ENCODE measurements at regions not wholly inside any gene's neighbourhood (a gene's known extent, or its start where the extent isn't known, plus 50 kb on each side); places are given as distances from the start of the nearest gene placed in this dataset.

- no peak for DNase-seq
- Histone ChIP-seq H3K27me3 (no peaks in the 10 kb centered on the region), H3K4me1 (peaks cover 8% of the 10 kb centered on the region), H3K36me3 (no peaks in the 10 kb centered on the region), H3K9me3 (no peaks in the 10 kb centered on the region), H3K4me3 (ENCODE audit: low read depth, low read length) (no peak overlapping the region)
- no peak for TF ChIP-seq CTCF (IDR thresholded peaks at IDR 0.05; ENCODE audit: low read depth, low read length)
These were observed 127.8 kb upstream of the TBL1X start for GRCh38 chrX:9337046-9337445.

GRCh38 chrX:9338986-9339385 lies 125.9 kb upstream of the TBL1X start:
- no peak for TF ChIP-seq CTCF (IDR thresholded peaks at IDR 0.05; ENCODE audit: low read depth, low read length)
- Histone ChIP-seq H3K36me3 (no peaks in the 10 kb centered on the region), H3K4me1 (peaks cover 11% of the 10 kb centered on the region), H3K9me3 (no peaks in the 10 kb centered on the region), H3K4me3 (ENCODE audit: low read depth, low read length) (no peak overlapping the region), H3K27me3 (no peaks in the 10 kb centered on the region)
- no peak for DNase-seq

- no peaks in the 10 kb centered on the region for H3K36me3 ChIP-seq
- no peaks in the 10 kb centered on the region for H3K9me3 ChIP-seq
- no peak overlapping the region for H3K4me3 ChIP-seq (ENCODE audit: low read depth, low read length)
- H3K4me1 ChIP-seq: peaks cover 11% of the 10 kb centered on the region
- TF ChIP-seq CTCF (IDR thresholded peaks at IDR 0.05; ENCODE audit: low read depth, low read length): no peak
- no peaks in the 10 kb centered on the region for H3K27me3 ChIP-seq
- peak; percentile 45 for DNase-seq
These were observed 125.0 kb upstream of the TBL1X start for GRCh38 chrX:9339603-9340491.

GRCh38 chrX:9340598-9341290 lies 124.1 kb upstream of the TBL1X start:
- no peaks in the 10 kb centered on the region for H3K9me3 ChIP-seq
- no peak for TF ChIP-seq CTCF (IDR thresholded peaks at IDR 0.05; ENCODE audit: low read depth, low read length)
- H3K4me3 ChIP-seq (ENCODE audit: low read depth, low read length): peak overlapping the region; percentile 16
- DNase-seq: peak; percentile 28
- no peaks in the 10 kb centered on the region for H3K27me3 ChIP-seq
- no peaks in the 10 kb centered on the region for H3K36me3 ChIP-seq
- peaks cover 11% of the 10 kb centered on the region for H3K4me1 ChIP-seq

- no peak for TF ChIP-seq CTCF (IDR thresholded peaks at IDR 0.05; ENCODE audit: low read depth, low read length)
- H3K9me3 ChIP-seq: no peaks in the 10 kb centered on the region
- H3K36me3 ChIP-seq: no peaks in the 10 kb centered on the region
- DNase-seq: peak; percentile 22
- H3K4me3 ChIP-seq (ENCODE audit: low read depth, low read length): peak overlapping the region; percentile 6
- H3K4me1 ChIP-seq: peaks cover 11% of the 10 kb centered on the region
- H3K27me3 ChIP-seq: no peaks in the 10 kb centered on the region
These were observed 123.3 kb upstream of the TBL1X start for GRCh38 chrX:9341291-9342201.
